ENCODE measurements at regions not wholly inside any gene's neighbourhood (a gene's known extent, or its start where the extent isn't known, plus 50 kb on each side); places are given as distances from the start of the nearest gene placed in this dataset.

DNA sequence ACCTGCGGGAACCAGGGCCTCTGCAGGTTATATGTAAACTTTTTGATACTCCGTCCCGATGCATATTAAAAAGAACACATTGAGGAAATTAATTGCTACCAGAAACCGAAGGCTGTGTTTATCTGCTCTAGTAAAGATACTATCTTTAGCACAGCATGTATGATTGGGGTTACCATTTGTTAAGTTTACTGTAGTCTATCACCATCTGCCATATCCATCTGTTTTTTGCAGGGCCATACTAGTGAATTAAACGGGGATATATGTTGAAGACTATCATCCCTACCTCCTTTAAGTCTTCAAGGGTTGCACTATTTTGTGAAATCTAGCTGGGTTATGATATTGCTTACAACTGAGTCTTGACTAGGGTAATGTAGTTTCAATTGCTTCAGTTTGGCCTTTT is 597.0 kb downstream of the SQOR start:
- DNase-seq (ENCODE audit: low read depth, low spot score): no peak

DNA sequence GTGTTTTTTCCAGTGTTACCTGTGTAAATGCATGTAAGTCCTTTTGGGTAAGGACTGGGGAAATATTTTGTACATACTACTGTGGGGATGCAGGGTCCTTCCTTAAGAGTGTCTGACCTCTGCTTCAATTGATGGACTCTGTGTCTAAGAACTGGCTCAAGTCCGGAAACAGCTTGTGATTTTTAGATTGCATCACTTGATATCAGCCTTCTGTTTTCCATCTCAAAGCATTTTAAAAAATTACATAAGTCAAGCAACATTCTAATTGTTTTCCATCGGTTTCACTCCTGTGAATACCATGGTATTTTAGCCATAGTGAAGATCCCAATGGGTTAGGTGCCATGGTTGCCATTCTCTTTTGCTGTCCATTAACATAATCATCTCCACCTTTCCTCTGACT is 597.6 kb downstream of the SQOR start:
- no peak for DNase-seq (ENCODE audit: low read depth, low spot score)

DNA sequence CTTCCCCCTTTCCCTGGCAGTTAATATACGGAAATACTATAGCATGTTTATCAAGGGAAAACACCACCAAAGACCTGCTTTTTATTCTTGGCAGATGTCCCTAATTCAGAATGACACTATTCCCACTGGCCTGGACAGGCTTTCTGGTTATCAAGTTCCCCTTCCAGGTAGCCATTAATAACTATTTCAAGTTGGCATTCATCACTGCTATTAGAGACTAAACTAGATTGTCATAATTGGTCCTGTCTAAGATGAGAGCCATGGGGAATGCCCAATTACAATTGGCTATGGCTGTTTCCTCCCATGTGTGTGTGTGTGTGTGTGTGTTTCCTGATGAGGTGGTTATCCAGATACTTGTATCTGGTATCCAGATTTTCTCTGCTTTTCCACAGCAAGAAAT is 608.1 kb downstream of the SQOR start:
- DNase-seq (ENCODE audit: low read depth, low spot score): no peak

DNA sequence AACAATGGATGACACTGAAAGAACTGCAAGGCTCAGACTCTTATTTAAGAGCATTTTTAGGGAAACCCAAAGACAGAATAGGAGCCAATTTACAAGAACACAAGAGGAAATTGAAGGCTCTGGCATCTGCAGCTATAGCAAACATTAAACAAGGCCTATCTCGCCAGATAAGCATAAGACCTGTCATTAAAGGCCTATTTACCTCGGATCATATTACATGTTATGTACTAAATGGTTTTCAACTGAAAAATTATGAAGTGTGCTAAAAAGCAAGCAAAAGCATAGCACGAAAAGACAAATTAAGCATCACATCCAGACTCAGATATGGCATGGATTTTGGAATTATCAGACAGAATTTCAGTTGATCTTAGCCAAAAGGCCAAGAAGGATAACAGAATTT is 617.1 kb downstream of the SQOR start:
- DNase-seq (ENCODE audit: low read depth, low spot score): no peak

DNA sequence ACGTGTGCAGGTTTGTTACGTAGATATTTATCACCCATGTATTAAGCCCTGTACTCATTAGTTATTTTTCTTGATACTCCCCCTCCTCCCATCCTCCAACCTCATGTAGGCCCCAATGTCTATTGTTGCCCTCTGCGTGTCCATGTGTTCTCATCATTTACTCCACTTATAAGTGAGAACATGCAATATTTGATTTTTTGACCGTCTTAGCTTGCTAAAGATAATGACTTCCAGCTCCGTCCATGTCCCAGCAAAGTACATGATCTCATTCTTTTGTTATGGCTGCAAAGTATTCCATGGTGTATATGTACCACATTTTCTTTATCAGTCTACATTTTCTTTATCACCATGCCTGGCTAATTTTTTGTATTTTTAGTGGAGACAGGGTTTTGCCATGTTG is 623.2 kb downstream of the SQOR start:
- no peak for DNase-seq (ENCODE audit: low read depth, low spot score)

DNA sequence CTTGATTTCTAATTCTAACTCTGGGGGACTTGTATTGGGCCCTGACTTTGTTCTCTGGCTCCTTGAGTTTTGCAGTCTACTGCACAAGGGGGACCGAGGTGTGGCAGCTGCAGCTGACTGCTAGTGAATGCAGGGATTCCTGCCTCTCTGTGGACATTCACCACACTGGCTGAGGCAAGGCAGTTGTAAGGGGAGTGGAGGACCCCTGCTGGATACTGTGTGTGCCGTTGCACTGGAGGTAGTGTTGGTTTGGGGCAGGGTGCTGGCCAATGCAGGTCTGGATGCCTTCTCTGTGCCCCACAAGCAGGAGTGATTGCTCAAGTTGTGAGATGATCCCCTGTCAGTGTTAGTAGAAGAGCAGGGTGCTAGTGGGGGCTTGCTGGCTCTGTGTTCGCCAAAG is 626.1 kb downstream of the SQOR start:
- DNase-seq (ENCODE audit: low read depth, low spot score): no peak

DNA sequence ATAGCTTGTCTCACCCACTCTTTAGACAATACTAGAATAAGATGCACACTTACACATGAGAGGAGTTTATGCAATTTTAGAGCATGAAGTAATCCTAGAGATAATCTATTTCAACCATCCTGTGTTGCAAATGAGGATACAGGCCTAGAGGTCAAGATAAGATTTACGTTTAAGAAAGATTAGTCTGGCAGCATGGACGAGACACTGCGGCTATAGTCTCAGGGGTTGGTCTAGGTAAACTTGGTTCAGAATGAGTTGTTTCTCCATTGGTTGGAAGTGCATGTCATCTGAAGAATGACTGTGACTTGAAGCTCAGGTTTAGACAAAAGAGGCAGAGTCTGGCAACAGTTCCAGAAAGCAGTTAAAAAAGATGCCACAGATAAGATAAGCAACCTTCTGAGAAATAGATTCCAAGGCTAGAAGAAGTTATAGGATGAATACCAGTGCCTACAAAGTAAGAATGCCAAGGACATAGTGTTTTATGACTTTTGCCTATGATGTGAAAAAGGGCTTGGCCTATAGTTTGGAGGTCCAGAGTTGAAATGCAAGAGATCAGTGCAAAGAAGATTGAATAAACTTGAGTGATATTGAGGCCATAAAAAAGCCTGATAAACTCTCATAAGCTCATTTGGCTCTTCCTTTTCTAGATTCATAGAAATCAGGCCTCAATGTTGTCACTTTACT is 631.0 kb downstream of the SQOR start:
- DNase-seq (ENCODE audit: low read depth, low spot score): no peak

DNA sequence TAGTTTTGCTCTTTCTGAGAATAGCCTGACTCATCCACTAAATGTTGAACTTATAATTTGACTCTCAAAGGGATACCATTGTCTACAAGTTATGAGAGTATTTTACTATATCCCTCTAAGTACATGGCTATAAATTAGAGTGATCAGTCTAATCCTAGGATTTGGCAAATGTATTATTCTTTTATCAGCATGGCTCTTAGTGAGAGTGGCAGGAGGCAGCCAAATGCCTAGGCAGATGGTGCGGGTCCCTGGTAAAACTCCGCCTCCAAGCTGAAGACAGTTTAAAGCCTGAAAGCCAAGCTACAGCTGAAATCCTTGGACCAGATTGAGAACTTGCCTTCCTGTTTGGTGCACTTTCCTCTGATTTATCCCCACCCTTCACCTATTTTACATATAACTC is 631.8 kb downstream of the SQOR start:
- no peak for DNase-seq (ENCODE audit: low read depth, low spot score)

DNA sequence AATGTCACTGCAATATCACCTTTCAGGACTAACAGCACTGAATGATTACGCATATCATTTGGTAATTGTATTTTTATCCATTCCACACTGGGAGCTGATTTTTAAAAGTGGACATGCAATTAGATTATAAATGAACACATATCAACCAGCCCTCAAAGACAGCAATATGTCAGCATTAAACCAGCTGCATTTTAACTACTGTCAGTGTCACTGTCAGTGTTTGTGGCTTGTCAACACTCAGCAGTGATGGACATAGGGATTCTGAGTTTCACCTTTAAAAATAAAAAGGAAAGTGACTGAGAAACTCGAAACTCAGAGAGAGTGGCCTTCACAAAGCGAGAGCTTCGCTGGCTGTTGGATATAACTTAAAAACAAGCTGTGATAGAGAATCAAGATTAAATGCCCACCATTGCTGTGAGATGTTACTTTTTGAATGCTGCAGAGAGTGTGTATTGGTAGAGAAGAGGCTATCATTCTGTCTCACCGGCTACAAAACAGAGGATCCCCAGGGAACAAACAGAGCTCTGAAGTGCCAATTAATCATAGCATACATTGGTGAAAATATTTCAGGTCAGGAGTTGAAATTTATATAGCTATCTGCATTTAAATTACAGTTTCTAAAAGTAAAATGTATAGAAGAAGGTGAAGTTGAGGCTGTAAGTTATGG is 635.8 kb downstream of the SQOR start:
- DNase-seq (ENCODE audit: low read depth, low spot score): no peak

DNA sequence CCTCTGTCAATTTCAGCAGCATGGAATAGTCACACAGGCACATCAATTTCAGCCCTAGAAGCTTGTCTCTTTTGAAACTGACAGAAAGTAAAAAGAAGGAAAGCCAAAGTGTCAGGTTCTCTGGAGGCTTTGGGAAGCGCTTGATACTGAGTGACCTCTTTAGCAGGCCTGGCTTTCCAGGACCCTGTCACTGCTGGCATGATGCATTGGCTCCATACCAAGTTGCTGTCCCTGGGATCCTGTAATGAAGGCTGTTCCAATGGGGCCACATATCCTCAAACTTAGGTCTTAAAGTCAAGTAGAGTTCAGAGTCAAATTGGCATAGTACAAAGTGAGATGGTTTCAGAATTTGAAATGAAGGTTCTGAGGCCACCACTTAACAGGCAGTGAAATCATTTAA is 640.9 kb downstream of the SQOR start:
- no peak for DNase-seq (ENCODE audit: low read depth, low spot score)

DNA sequence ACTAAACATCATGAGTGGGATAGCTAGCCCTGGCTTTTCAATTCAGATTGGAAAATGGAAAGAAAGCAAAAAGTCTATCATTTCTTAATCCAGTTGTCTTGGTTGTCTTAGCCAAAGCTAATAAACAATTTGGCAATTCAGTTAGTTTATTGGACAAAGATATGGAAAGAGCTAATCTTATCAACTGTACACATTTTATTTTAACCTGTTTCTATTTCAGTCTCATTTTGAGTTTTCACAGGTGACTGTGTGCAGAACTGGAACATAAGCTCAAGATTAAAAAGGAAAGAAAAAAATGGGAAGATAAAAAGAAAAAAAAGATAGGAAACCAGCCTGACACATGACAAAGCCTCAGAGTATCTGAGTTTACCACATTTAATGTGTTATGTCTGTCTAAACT is 642.6 kb downstream of the SQOR start:
- no peak for DNase-seq (ENCODE audit: low read depth, low spot score)

DNA sequence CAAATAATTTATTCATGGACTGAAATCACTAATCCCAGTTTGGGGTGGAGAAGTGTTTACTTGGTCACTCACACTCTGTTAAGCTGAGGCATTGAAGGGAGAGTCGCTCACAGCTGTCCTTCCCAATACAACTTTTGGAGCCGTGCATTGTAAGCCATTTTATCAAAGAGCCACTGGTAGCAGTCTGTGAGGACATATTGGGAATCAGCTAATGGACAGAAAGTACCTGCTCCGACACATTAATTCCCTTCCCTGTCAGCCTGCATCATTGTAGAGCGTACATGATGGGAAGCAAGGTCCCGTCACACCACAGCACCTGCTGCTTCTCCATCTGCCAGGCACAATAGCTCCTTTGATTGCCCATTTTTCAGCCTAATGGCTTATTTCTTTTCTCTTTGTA is 643.2 kb downstream of the SQOR start:
- no peak for DNase-seq (ENCODE audit: low read depth, low spot score)

DNA sequence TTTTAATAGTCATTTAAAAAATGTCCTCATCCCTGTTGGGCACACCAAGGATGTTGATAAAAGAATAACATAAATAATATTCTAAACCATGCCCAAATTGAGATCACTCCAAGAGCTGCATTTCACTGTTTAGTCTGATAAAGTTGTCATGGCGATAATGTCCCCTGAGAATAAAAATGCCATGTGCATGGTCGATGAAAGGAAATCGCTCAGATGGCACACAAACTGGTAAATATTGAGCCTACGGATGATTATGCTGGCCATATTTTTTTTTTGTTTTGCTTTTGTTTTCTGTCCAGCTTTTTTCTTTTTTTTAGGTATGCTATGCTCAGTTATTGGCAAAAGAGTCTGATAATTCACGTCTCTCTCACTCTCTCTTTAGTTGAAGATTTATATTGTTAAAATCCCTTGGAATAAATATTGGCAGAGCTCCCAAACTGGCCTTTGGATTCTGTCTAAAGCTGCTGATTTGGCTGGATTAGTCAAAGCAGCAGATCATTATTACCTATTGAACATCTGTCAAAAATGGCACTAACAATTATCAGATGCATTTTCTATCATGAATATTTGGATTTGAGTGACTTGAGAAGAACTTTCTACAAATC is 643.8 kb downstream of the SQOR start:
- no peak for DNase-seq (ENCODE audit: low read depth, low spot score)

DNA sequence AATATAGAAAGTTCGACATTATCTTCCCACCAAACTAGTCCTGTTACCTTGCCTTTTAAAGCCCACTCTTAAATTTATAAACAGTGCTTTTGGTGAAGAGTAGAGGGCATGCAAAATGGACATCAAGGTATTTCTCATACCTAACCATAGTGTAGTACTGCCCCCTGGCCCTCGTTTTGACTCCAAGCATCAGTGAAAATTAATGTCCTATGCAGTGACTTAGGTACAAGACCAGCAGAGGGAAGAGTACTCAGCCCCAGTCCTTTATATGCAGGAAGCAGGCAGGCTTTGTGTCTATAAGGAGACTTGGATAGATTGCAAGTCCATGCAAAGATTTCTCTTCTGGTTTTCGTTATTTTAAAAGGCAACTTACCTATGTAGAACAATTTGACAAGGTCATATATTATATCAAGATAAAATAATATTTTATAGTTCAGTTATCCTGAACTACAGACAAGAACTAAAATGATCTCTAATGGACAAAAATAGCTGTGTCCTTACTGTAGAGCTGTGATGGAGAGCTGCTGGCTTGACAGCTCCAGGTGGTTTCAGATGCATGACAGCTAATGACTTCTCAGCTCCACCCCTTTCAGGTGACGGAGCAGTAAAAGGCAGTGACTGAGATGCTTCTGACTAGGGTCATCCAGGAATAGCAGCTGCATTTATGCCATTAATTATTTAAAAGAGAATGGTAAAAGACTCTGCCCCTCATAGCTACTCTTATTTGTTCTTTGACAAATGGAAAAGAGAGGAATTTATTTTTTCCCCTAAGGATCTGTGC is 646.1 kb downstream of the SQOR start:
- DNase-seq (ENCODE audit: low read depth, low spot score): no peak

DNA sequence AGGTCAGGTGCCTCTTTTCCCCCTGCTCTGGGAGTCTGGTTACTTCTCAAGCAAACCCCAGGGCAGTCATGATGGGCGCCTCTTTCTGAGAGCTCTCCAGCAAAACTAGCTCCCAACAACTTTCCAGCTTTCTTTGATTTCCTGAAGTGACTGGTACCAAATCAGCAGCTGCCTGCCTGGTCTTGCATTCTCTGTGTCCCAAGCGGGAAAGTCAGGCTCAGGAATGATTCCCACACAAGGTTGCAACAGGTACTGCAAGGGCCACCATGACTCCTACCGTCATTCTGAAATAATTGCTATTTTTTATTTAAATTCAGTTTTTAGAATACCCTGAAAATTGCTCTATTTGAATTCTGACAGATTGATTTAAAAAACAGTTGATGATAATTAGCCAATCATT is 658.7 kb downstream of the SQOR start:
- DNase-seq (ENCODE audit: low read depth, low spot score): no peak

DNA sequence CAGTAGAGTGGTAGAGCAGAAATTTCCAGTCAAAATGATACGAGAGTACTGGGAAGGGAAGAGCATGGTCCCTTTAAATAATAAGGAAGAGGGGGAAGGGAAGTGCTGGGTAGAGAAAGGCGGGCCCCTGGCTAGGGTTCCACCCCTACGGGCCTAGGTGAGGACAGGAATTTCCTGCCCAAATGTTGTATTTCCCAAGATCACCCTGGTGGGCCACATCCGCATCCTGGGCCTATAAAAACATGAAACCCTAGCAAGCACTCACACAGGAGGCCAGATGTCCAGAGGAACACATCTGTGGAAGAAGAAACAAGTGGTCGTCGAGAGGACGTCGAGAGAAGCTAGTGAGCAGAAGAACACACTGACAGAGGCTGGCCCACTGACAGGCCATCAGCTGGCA is 661.2 kb downstream of the SQOR start:
- no peak for DNase-seq (ENCODE audit: low read depth, low spot score)

DNA sequence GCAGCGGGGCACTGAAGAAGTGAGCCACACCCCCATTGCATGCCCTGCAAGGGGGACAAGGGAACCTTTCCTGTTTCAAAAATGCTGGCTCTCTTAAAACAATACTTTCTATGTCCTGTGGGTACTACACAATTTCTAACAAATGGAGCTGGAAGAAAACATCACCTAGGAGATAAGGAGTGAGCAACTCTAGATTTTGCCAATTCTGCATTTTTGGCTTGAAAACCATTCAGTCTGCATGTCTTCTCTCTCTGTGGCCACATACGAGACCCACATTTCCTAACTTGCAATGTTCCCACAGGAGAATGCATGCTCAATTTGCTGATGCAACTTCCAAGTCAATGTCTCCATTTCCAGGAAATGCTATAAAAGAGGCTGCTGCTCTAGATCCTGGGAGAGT is 662.0 kb downstream of the SQOR start:
- DNase-seq (ENCODE audit: low read depth, low spot score): no peak

DNA sequence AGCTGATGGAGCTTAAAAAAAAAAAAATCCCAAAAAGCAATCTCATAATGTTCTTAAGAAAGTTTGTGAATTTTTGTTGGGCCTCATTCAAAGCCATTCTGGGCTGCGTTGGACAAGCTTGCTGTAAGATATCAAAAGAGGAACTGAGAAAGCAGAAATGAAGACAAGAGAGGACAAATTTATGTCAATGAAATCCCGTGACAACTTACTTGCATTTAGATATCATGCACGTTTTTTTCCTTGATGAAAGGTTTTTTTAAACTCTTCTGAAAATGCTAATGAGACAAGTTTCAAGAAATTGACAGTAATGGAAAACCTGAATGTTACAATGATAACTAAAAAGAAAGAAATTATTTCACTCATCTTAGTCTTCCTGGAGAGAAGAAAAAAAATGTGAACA is 662.9 kb downstream of the SQOR start:
- no peak for DNase-seq (ENCODE audit: low read depth, low spot score)

DNA sequence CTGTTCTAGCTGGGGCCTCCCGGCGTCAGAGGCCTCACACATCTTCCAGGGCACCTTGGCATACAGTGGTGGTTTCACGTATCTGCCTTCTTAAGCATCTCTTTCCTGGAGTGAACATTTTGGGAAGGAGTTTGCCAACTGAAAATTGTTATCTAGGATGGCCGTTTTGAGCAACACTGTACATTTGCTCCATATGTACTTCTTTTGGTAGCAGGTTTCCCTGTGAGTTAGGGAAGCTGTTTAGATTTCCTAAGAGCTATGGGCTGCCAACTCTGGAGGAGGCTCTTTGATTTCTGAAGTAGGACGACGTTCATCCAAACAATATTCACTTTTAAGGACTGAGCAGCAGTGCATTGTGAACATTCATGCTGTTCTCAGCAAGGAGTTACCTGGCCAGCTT is 665.9 kb downstream of the SQOR start:
- DNase-seq (ENCODE audit: low read depth, low spot score): no peak

DNA sequence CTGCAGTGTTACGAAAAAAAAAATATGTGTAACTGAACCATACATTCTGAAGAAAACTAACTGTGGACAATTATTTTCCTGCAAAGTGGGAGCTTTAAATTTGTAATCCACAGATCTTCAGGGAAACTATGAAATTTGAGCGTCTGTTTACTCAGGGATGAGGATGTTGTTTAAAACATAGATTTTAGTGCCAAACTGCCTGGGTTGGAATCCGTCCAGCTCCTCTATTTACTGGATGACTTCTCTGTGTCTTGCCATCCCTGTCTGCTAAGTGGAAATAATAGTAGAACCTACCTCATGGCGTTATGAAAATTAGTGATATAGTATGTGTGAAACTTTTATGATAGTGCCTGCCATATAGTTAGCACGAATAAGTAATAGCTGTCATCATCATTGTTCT is 666.5 kb downstream of the SQOR start:
- DNase-seq (ENCODE audit: low read depth, low spot score): no peak

DNA sequence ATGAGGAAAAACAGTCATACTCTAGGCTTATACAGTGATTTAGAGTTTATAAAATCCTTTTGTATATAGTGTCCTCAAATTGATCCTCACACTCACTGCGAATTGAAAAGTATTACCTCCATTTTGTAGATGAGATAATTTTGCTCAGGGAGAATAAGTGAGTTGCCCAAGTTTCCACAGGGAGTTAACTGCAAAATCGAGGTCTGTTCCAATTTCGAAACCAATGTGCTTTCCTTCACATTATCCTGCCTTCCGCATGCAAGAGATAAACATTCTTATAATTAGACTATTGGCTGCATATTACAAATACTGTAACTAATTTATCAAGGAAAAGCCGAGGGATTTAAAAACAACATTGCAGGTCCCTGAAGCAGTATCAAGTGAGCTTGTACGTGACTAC is 667.0 kb downstream of the SQOR start:
- no peak for DNase-seq (ENCODE audit: low read depth, low spot score)

DNA sequence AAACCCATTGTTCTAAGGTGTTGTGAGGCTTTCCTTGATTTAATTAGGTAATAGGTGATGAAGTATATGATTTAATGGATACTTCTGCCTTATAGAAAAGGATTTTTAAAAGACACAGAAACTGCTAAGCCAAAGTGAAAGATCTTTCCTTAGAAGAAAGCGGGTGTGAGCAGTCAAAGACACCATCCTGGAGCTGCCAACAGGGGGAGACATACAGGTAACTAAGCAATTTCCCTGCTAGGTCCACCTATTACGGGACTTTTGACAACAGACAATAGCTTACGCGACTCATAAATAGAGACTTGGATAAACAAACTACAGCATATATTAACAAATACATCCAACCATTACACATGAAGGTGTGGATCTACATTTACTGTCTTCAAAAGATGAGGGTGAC is 669.5 kb downstream of the SQOR start:
- DNase-seq (ENCODE audit: low read depth, low spot score): no peak

DNA sequence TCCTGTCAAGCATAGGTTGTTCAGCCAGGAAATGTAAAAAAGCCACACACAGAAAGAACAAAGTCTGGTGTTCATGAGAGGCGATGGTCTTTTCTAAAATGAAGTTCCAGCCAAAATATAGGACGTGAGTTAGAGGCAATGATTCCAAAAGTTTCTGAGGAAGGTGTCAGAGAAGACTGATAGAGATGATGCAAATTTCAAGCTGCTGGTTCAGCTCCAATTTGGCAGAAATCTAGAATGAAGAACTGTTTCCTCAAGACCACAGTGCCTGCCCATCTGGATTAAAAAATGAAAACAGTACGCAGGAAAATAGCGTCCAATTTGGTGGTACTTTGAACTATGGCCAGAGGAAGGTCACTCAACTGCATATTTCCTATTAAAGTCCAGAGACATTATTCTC is 672.9 kb downstream of the SQOR start:
- no peak for DNase-seq (ENCODE audit: low read depth, low spot score)

All from brain pericyte (primary cell).